ENCODE measurements at regions not wholly inside any gene's neighbourhood (a gene's known extent, or its start where the extent isn't known, plus 50 kb on each side); places are given as distances from the start of the nearest gene placed in this dataset.
"Not testable (repeated sequence)": the region's sequence is repeated elsewhere in the genome, so short reads cannot be mapped to it uniquely, and the experiment has no call there.

- DNase-seq: not testable (repeated sequence)
These were observed 84.5 kb downstream of the IDS start for GRCh38 chrX:149420566-149420965.

GRCh38 chrX:149398027-149398426 lies 107.1 kb downstream of the IDS start:
- DNase-seq: no peak

GRCh38 chrX:149392921-149393320 lies 112.2 kb downstream of the IDS start:
- peak; percentile 8 for DNase-seq

- no peak for DNase-seq
These were observed 121.3 kb downstream of the IDS start for GRCh38 chrX:149383852-149384251.

GRCh38 chrX:149374751-149375150 lies 130.4 kb downstream of the IDS start:
- DNase-seq: no peak

- peak; percentile 47 for DNase-seq
These were observed 132.2 kb downstream of the IDS start for GRCh38 chrX:149372866-149373265.

GRCh38 chrX:149371986-149372385 lies 133.1 kb downstream of the IDS start:
- DNase-seq: no peak

- peak; percentile 46 for DNase-seq
These were observed 135.0 kb downstream of the IDS start for GRCh38 chrX:149370097-149370496.

- no peak for DNase-seq
These were observed 139.6 kb downstream of the IDS start for GRCh38 chrX:149365552-149365951.

GRCh38 chrX:149365061-149365460 lies 140.0 kb downstream of the IDS start:
- DNase-seq: peak; percentile 26

GRCh38 chrX:149363965-149364364 lies 141.1 kb downstream of the IDS start:
- no peak for DNase-seq

- DNase-seq: no peak
These were observed 158.8 kb downstream of the IDS start for GRCh38 chrX:149346306-149346705.

GRCh38 chrX:149322316-149322715 lies 182.8 kb downstream of the IDS start:
- no peak for DNase-seq

- no peak for DNase-seq
These were observed 191.2 kb downstream of the IDS start for GRCh38 chrX:149313871-149314371.

GRCh38 chrX:149312988-149313387 lies 192.1 kb downstream of the IDS start:
- DNase-seq: no peak

- DNase-seq: no peak
These were observed 193.0 kb downstream of the IDS start for GRCh38 chrX:149312097-149312496.

- DNase-seq: no peak
These were observed 202.4 kb downstream of the IDS start for GRCh38 chrX:149302705-149303104.

GRCh38 chrX:149298111-149298510 lies 207.0 kb downstream of the IDS start:
- DNase-seq: no peak

GRCh38 chrX:149296092-149296491 lies 209.0 kb downstream of the IDS start:
- no peak for DNase-seq

- DNase-seq: peak; percentile 8
These were observed 218.2 kb downstream of the IDS start for GRCh38 chrX:149286940-149287349.

- no peak for DNase-seq
These were observed 220.5 kb downstream of the IDS start for GRCh38 chrX:149284616-149285015.

GRCh38 chrX:149283853-149284252 lies 221.3 kb downstream of the IDS start:
- DNase-seq: no peak

GRCh38 chrX:149282909-149283308 lies 222.2 kb downstream of the IDS start:
- no peak for DNase-seq

GRCh38 chrX:149280011-149280410 lies 225.1 kb downstream of the IDS start:
- DNase-seq: no peak

- DNase-seq: peak; percentile 0
These were observed 229.3 kb downstream of the IDS start for GRCh38 chrX:149275836-149276235.

Measured in EL (cell line).